22Rv1 (cell line): ENCODE measurements at regions not wholly inside any gene's neighbourhood (a gene's known extent, or its start where the extent isn't known, plus 50 kb on each side); places are given as distances from the start of the nearest gene placed in this dataset.

Source experiments
- H3K27ac ChIP-seq: fragments of 450-650 bp; 2 replicates; pipeline ENCODE4 v1.5.1; 2017
- CTCF ChIP-seq: fragments of 450-650 bp; IDR thresholded peaks from 2 replicates; pipeline ENCODE4 v1.5.1; 2017; ENCODE audit warnings: mild to moderate bottlenecking
- ZFX ChIP-seq: fragments of 450-650 bp; IDR thresholded peaks from 2 replicates; pipeline ENCODE4 v1.6.1; 2017; ENCODE audit warnings: antibody characterized with exemption, borderline replicate concordance

GRCh38 chr10:129035052-129035827 is 431.8 kb upstream of the MGMT start:
- H3K27ac ChIP-seq = no peak overlapping the region
- TF ChIP-seq ZFX = no peak
- TF ChIP-seq CTCF = no peak

GRCh38 chr10:129038522-129038921 is 428.5 kb upstream of the MGMT start:
- H3K27ac ChIP-seq = no peak overlapping the region
- TF ChIP-seq CTCF (no peak), ZFX (no peak)

GRCh38 chr10:129039406-129040370 is 427.4 kb upstream of the MGMT start:
- TF ChIP-seq CTCF = no peak
- TF ChIP-seq ZFX = no peak
- H3K27ac ChIP-seq = no peak overlapping the region

GRCh38 chr10:129040377-129040776 is 426.7 kb upstream of the MGMT start:
- TF ChIP-seq CTCF = no peak
- no peak for TF ChIP-seq ZFX
- no peak overlapping the region for H3K27ac ChIP-seq

GRCh38 chr10:129041916-129042315 is 425.1 kb upstream of the MGMT start:
- no peak overlapping the region for H3K27ac ChIP-seq
- TF ChIP-seq ZFX = no peak
- no peak for TF ChIP-seq CTCF

- TF ChIP-seq CTCF = no peak
- TF ChIP-seq ZFX = no peak
- no peak overlapping the region for H3K27ac ChIP-seq
These were observed 424.1 kb upstream of the MGMT start for GRCh38 chr10:129042776-129043595.
